GM12865 (cell line): ENCODE measurements at regions not wholly inside any gene's neighbourhood (a gene's known extent, or its start where the extent isn't known, plus 50 kb on each side); places are given as distances from the start of the nearest gene placed in this dataset.

ENCODE experiments used
- DNase-seq: peaks from one replicate; pipeline ENCODE4 v3.0.0; 2010; ENCODE audit warnings: low read depth
- H3K4me3 ChIP-seq: 2 replicates; pipeline ENCODE4 v1.5.1; 2011; ENCODE audit warnings: mild to moderate bottlenecking, low read depth, low read length, control low read depth
- CTCF ChIP-seq: IDR thresholded peaks from 2 replicates; pipeline ENCODE4 v1.5.1; 2011; ENCODE audit warnings: low read length, control low read depth, low read depth, inconsistent platforms; ENCODE audit not compliant: insufficient read depth; ENCODE audit errors: missing control alignments

GRCh38 chr20:40803381-40803780 is 114.3 kb upstream of the MAFB start:
- no peak for DNase-seq
- H3K4me3 ChIP-seq: no peak overlapping the region
- no peak for TF ChIP-seq CTCF

GRCh38 chr20:40805592-40805991 is 116.6 kb upstream of the MAFB start:
- TF ChIP-seq CTCF: no peak
- no peak for DNase-seq
- H3K4me3 ChIP-seq: no peak overlapping the region

GRCh38 chr20:40806929-40807820 is 118.1 kb upstream of the MAFB start:
- H3K4me3 ChIP-seq: no peak overlapping the region
- DNase-seq: no peak
- TF ChIP-seq CTCF: no peak

GRCh38 chr20:40807821-40808170 is 118.8 kb upstream of the MAFB start:
- no peak overlapping the region for H3K4me3 ChIP-seq
- TF ChIP-seq CTCF: no peak
- DNase-seq: no peak

DNA sequence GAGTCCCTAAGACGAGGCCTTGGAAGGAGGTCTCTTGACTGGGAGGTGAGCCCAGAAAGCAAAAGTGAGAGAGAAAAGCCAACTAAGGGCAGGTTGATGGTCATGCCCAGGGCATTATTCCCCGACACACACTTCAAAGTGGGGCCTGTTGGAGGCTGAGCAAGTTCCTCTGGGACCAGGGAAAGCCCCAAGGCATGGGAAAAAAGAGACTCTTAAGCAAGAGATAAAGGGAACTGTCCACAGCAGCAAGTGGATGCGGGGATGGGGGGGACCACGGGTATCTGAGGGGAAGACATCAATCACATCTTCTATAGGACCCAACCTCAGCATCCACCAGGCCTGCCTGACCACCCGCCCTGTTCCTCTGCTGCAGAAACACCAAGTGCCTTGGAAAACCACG is 119.9 kb upstream of the MAFB start:
- no peak overlapping the region for H3K4me3 ChIP-seq
- DNase-seq: no peak
- no peak for TF ChIP-seq CTCF

DNA sequence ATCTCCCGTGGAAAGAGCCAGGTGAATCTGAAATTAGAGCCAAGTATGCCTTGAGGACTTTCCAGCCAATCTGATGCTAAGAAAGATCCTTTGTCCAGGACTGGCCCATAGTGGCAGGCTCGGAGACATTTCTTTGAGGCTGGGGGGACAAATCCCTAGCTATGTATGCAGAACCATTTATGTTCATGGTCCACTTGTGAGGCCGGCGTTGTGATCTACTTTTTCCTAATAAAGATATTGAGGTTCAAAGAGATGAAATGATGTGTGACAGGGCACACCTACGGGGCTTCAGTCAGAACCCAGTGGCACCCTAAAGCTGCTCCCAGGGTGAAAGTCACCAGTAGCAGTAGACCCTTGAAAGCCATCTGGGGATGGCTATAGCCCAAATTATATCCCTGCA is 120.3 kb upstream of the MAFB start:
- no peak overlapping the region for H3K4me3 ChIP-seq
- DNase-seq: no peak
- TF ChIP-seq CTCF: no peak
